Astrocyte (in vitro differentiated cells and primary cell): ENCODE measurements at regions not wholly inside any gene's neighbourhood (a gene's known extent, or its start where the extent isn't known, plus 50 kb on each side); places are given as distances from the start of the nearest gene placed in this dataset.

Experiments
- CTCF ChIP-seq: IDR thresholded peaks from 2 replicates; pipeline ENCODE4 v1.5.1; 2011; ENCODE audit warnings: low read depth, mild to moderate bottlenecking, inconsistent platforms, low read length, moderate library complexity; ENCODE audit not compliant: insufficient read depth
- EZH2 ChIP-seq: IDR thresholded peaks from 2 replicates; pipeline ENCODE4 v1.6.1; 2012; ENCODE audit warnings: mild to moderate bottlenecking, low read length, inconsistent platforms; ENCODE audit not compliant: insufficient read depth

GRCh38 chr12:76259106-76259505, 89.1 kb downstream of the BBS10 start:
- TF ChIP-seq CTCF (no peak), EZH2 (no peak)
